Dedifferentiated amniotic fluid mesenchymal stem cell (primary cell): ENCODE measurements at regions not wholly inside any gene's neighbourhood (a gene's known extent, or its start where the extent isn't known, plus 50 kb on each side); places are given as distances from the start of the nearest gene placed in this dataset.

Experiments used
- DNase-seq: peaks from one replicate; pipeline ENCODE4 v3.0.0-alpha.2; 2016; ENCODE audit errors: extremely low spot score

GRCh38 chr6:147131532-147132128 lies 72.6 kb upstream of the STXBP5 start:
- DNase-seq, result peak; percentile 39

- peak; percentile 82 for DNase-seq
These were observed 71.3 kb upstream of the STXBP5 start for GRCh38 chr6:147132889-147133288.

- no peak for DNase-seq
These were observed 70.5 kb upstream of the STXBP5 start for GRCh38 chr6:147133669-147134068.

GRCh38 chr6:147135211-147135681 lies 69.0 kb upstream of the STXBP5 start:
- no peak for DNase-seq

- no peak for DNase-seq
These were observed 68.2 kb upstream of the STXBP5 start for GRCh38 chr6:147136057-147136456.

- DNase-seq, result no peak
These were observed 66.2 kb upstream of the STXBP5 start for GRCh38 chr6:147137986-147138385.

GRCh38 chr6:147138835-147139234 lies 65.4 kb upstream of the STXBP5 start:
- no peak for DNase-seq

- no peak for DNase-seq
These were observed 62.4 kb upstream of the STXBP5 start for GRCh38 chr6:147141711-147142308.

- no peak for DNase-seq
These were observed 61.5 kb upstream of the STXBP5 start for GRCh38 chr6:147142684-147143245.

- DNase-seq, result no peak
These were observed 55.1 kb upstream of the STXBP5 start for GRCh38 chr6:147149092-147149491.

- DNase-seq, result no peak
These were observed 54.4 kb upstream of the STXBP5 start for GRCh38 chr6:147149826-147150225.

GRCh38 chr6:147150293-147150692 lies 53.9 kb upstream of the STXBP5 start:
- no peak for DNase-seq
